GM23338 (cell line): ENCODE measurements at regions not wholly inside any gene's neighbourhood (a gene's known extent, or its start where the extent isn't known, plus 50 kb on each side); places are given as distances from the start of the nearest gene placed in this dataset.

ENCODE experiments used
- ATAC-seq: fragments of 200-7000 bp; cut with Tn5 transposase; 3 replicates; pipeline ENCODE4 v1.9.1; 2020
- DNase-seq: peaks from one replicate; pipeline ENCODE4 v3.0.0-alpha.2; 2015; ENCODE audit warnings: low spot score
- H2AFZ ChIP-seq: fragments of 200-600 bp; sonication (generic); 2 replicates; pipeline ENCODE4 v1.8.0; 2016; ENCODE audit warnings: antibody characterized with exemption, mild to moderate bottlenecking, moderate library complexity
- H3F3A ChIP-seq: fragments of 200-600 bp; sonication (generic); replicated peaks from 2 replicates; pipeline ENCODE4 v1.8.0; 2017; ENCODE audit warnings: antibody characterized with exemption, mixed run types, low read depth
- H3K27ac ChIP-seq: fragments of 200-600 bp; sonication (generic); 2 replicates; pipeline ENCODE4 v1.6.1; 2016; ENCODE audit warnings: low read depth
- H3K27me3 ChIP-seq: fragments of 200-600 bp; sonication (generic); 2 replicates; pipeline ENCODE4 v1.8.0; 2016; ENCODE audit warnings: mild to moderate bottlenecking, mixed run types, moderate library complexity; ENCODE audit not compliant: insufficient read depth
- H3K36me3 ChIP-seq: fragments of 200-600 bp; sonication (generic); 2 replicates; pipeline ENCODE4 v1.8.0; 2016; ENCODE audit warnings: mild to moderate bottlenecking; ENCODE audit not compliant: insufficient read depth
- H3K4me1 ChIP-seq: fragments of 200-600 bp; sonication (generic); 2 replicates; pipeline ENCODE4 v1.8.0; 2016; ENCODE audit warnings: mild to moderate bottlenecking, moderate library complexity; ENCODE audit not compliant: insufficient read depth
- H3K4me2 ChIP-seq: fragments of 200-600 bp; sonication (generic); 2 replicates; pipeline ENCODE4 v1.7.1; 2017; ENCODE audit warnings: mixed run types
- H3K4me3 ChIP-seq: fragments of 200-600 bp; sonication (generic); 2 replicates; pipeline ENCODE4 v1.6.1; 2016; ENCODE audit warnings: mixed run types
- H3K79me2 ChIP-seq: fragments of 200-600 bp; sonication (generic); replicated peaks from 2 replicates; pipeline ENCODE4 v1.8.0; 2017; ENCODE audit warnings: mild to moderate bottlenecking; ENCODE audit not compliant: insufficient read depth
- H3K9me2 ChIP-seq: fragments of 200-600 bp; sonication (generic); 2 replicates; pipeline ENCODE4 v1.8.0; 2017; ENCODE audit not compliant: insufficient read depth
- H4K20me1 ChIP-seq: fragments of 200-600 bp; sonication (generic); replicated peaks from 2 replicates; pipeline ENCODE4 v1.8.0; 2017; ENCODE audit warnings: mild to moderate bottlenecking; ENCODE audit not compliant: insufficient read depth
- H3K27ac Mint-ChIP-seq: 2 replicates; pipeline ENCODE4 v1.8.0; 2020; ENCODE audit warnings: inconsistent platforms, mild to moderate bottlenecking, moderate library complexity, mixed read lengths
- H3K27me3 Mint-ChIP-seq: 3 replicates; pipeline ENCODE4 v1.8.0; 2022; ENCODE audit warnings: low read depth, mild to moderate bottlenecking, moderate library complexity, mixed read lengths, inconsistent platforms; ENCODE audit not compliant: insufficient read depth, poor library complexity
- H3K36me3 Mint-ChIP-seq: 3 replicates; pipeline ENCODE4 v1.8.0; 2021; ENCODE audit warnings: low read depth, mild to moderate bottlenecking, inconsistent platforms, moderate library complexity, mixed read lengths
- H3K4me1 Mint-ChIP-seq: 3 replicates; pipeline ENCODE4 v1.8.0; 2020; ENCODE audit warnings: mild to moderate bottlenecking, inconsistent platforms, mixed read lengths
- H3K4me3 Mint-ChIP-seq: 3 replicates; pipeline ENCODE4 v1.8.0; 2021; ENCODE audit warnings: moderate library complexity, mild to moderate bottlenecking, inconsistent platforms, mixed read lengths
- H3K9me3 Mint-ChIP-seq: 3 replicates; pipeline ENCODE4 v1.8.0; 2020; ENCODE audit warnings: moderate library complexity, mild to moderate bottlenecking, inconsistent platforms, mixed read lengths
- CTCF ChIP-seq, 2 experiments: fragments of 200-600 bp in 1 of 2; sonication (generic) in 1 of 2; conservative IDR thresholded peaks; 2 replicates each; pipeline versions ENCODE4 v1.5.1 to v1.6.1; 2016 to 2017; ENCODE audit warnings: antibody characterized with exemption in 2 of 2, low read depth in 2 of 2, mild to moderate bottlenecking in 2 of 2, moderate library complexity in 1 of 2
- NANOG ChIP-seq: IDR thresholded peaks from 2 replicates; pipeline ENCODE4 v1.6.1; 2016; ENCODE audit warnings: antibody characterized with exemption, borderline replicate concordance
- ZNF114 ChIP-seq: fragments of 250-450 bp; sonication (Bioruptor Pico); IDR thresholded peaks from 2 replicates; pipeline ENCODE4 v1.5.0; 2020; ENCODE audit warnings: mild to moderate bottlenecking, moderate library complexity

GRCh38 chr22:22785316-22786065, 102.1 kb upstream of the IGLL5 start:
- Histone ChIP-seq H2AFZ (no peak overlapping the region), H3K79me2 (no peaks in the 10 kb centered on the region), H4K20me1 (no peaks in the 10 kb centered on the region; the same call in 1 of the 2 replicates), H3K27me3 (peaks cover 95% of the 10 kb centered on the region), H3K36me3 (no peaks in the 10 kb centered on the region; the same call in 1 of the 2 replicates), H3K9me2 (no peaks in the 10 kb centered on the region), H3F3A (no peaks in the 10 kb centered on the region), H3K4me2 (no peak overlapping the region), H3K4me1 (no peaks in the 10 kb centered on the region), H3K4me3 (no peak overlapping the region), H3K27ac (no peak overlapping the region)
- no peaks in the 10 kb centered on the region for H3K9me3 Mint-ChIP-seq
- peak; percentile 25 for DNase-seq
- peaks cover 24% of the 10 kb centered on the region for H3K27me3 Mint-ChIP-seq
- H3K4me1 Mint-ChIP-seq = no peaks in the 10 kb centered on the region
- no peak overlapping the region for H3K4me3 Mint-ChIP-seq
- TF ChIP-seq NANOG = no peak
- 0 out of 4 replicates have a peak, but pooled peaks of 1 of the 2 experiments have one; percentile 20 for TF ChIP-seq CTCF (conservative IDR thresholded peaks at IDR 0.05; ENCODE audit: low read depth in 2 of 2)
- no peak overlapping the region for H3K27ac Mint-ChIP-seq
- ATAC-seq = peak; percentile 72
- no peaks in the 10 kb centered on the region for H3K36me3 Mint-ChIP-seq

GRCh38 chr22:22786301-22787115, 101.1 kb upstream of the IGLL5 start:
- Histone ChIP-seq H2AFZ (no peak overlapping the region), H3K36me3 (no peaks in the 10 kb centered on the region; the same call in 1 of the 2 replicates), H3K4me2 (no peak overlapping the region), H3K4me3 (no peak overlapping the region), H3K27me3 (peaks cover 95% of the 10 kb centered on the region), H4K20me1 (no peaks in the 10 kb centered on the region; the same call in 1 of the 2 replicates), H3K79me2 (no peaks in the 10 kb centered on the region), H3K27ac (no peak overlapping the region), H3K4me1 (no peaks in the 10 kb centered on the region), H3K9me2 (no peaks in the 10 kb centered on the region), H3F3A (no peaks in the 10 kb centered on the region)
- no peak for DNase-seq
- Mint-ChIP-seq H3K4me3 (no peak overlapping the region), H3K36me3 (no peaks in the 10 kb centered on the region), H3K9me3 (no peaks in the 10 kb centered on the region), H3K27me3 (peaks cover 30% of the 10 kb centered on the region), H3K27ac (no peak overlapping the region), H3K4me1 (no peaks in the 10 kb centered on the region)
- no peak for ATAC-seq
- TF ChIP-seq CTCF (conservative IDR thresholded peaks at IDR 0.05; ENCODE audit: low read depth in 2 of 2) (no peak), ZNF114 (no peak)
